Mammary epithelial cell (primary cell): ENCODE measurements at regions not wholly inside any gene's neighbourhood (a gene's known extent, or its start where the extent isn't known, plus 50 kb on each side); places are given as distances from the start of the nearest gene placed in this dataset.

ENCODE experiments used
- CTCF ChIP-seq, 2 donors: IDR thresholded peaks in 1 of 2; conservative IDR thresholded peaks in 1 of 2; 2 replicates each; pipeline ENCODE4 v1.5.1; 2011 to 2012; ENCODE audit warnings: inconsistent platforms in 2 of 2, low read length in 2 of 2, mild to moderate bottlenecking in 2 of 2, control low read depth in 1 of 2, low read depth in 1 of 2; ENCODE audit not compliant: insufficient read depth in 1 of 2; ENCODE audit errors: extremely low read depth in 1 of 2
- EZH2 ChIP-seq: IDR thresholded peaks from 2 replicates; pipeline ENCODE4 v1.6.1; 2012; ENCODE audit warnings: low read length, inconsistent platforms, borderline replicate concordance

GRCh38 chr13:80901111-80901510, 560.2 kb upstream of the SPRY2 start:
- TF ChIP-seq CTCF (conservative IDR thresholded peaks at IDR 0.05 in 1 of 2, IDR thresholded peaks at IDR 0.05 in 1 of 2; ENCODE audit: extremely low read depth in 1 of 2, insufficient read depth in 1 of 2, low read depth in 1 of 2, low read length in 2 of 2) (no peak), EZH2 (no peak)
